GM21423 (cell line): ENCODE measurements at regions not wholly inside any gene's neighbourhood (a gene's known extent, or its start where the extent isn't known, plus 50 kb on each side); places are given as distances from the start of the nearest gene placed in this dataset.

ENCODE experiments used
- ATAC-seq: cut with Tn5 transposase; IDR thresholded peaks from one replicate; pipeline ENCODE4 v1.9.1; 2021; ENCODE audit warnings: mild to moderate bottlenecking, moderate library complexity; ENCODE audit not compliant: unreplicated experiment

- ATAC-seq: no peak
Measured at GRCh38 chr1:4851385-4852065, 197.1 kb downstream of the AJAP1 start.

GRCh38 chr1:4848431-4848830 lies 194.0 kb downstream of the AJAP1 start:
- ATAC-seq: no peak

- ATAC-seq: no peak
Measured at GRCh38 chr1:4847711-4848110, 193.3 kb downstream of the AJAP1 start.
